ENCODE measurements at regions not wholly inside any gene's neighbourhood (a gene's known extent, or its start where the extent isn't known, plus 50 kb on each side); places are given as distances from the start of the nearest gene placed in this dataset.

DNA sequence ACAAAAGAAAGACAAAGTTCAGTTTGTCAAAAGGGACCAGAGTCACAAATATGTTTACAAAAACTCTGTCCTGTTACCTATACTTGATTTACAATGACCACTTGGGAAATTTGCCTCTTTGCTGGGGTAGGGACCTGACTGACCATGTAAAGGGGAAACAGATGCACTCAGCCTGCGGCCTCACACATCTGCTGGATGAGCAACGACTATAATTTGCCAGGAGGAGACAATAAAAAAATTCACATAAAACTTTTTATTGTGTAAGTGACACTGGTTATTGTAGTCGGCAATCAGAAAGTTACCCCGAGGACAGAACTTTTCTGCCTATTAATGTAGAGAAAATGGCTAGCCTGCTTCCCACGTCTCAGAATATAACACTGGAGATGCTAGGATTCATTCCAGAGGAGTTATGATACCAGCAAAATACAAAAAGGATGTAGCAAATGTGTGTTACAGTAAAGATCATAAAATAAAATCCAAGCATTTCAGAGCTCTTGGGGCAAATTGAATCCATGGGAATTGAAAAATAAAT is 415.4 kb upstream of the SPTLC3 start:
- TF ChIP-seq, protein P1, sequence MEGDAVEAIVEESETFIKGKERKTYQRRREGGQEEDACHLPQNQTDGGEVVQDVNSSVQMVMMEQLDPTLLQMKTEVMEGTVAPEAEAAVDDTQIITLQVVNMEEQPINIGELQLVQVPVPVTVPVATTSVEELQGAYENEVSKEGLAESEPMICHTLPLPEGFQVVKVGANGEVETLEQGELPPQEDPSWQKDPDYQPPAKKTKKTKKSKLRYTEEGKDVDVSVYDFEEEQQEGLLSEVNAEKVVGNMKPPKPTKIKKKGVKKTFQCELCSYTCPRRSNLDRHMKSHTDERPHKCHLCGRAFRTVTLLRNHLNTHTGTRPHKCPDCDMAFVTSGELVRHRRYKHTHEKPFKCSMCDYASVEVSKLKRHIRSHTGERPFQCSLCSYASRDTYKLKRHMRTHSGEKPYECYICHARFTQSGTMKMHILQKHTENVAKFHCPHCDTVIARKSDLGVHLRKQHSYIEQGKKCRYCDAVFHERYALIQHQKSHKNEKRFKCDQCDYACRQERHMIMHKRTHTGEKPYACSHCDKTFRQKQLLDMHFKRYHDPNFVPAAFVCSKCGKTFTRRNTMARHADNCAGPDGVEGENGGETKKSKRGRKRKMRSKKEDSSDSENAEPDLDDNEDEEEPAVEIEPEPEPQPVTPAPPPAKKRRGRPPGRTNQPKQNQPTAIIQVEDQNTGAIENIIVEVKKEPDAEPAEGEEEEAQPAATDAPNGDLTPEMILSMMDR (IDR thresholded peaks at IDR 0.05), result no peak
- TF ChIP-seq POLR2AphosphoS5 (IDR thresholded peaks at IDR 0.05), result peak; percentile 5
- no peak for TF ChIP-seq POLR2A (IDR thresholded peaks at IDR 0.05)
